IMR-90 (cell line): ENCODE measurements at regions not wholly inside any gene's neighbourhood (a gene's known extent, or its start where the extent isn't known, plus 50 kb on each side); places are given as distances from the start of the nearest gene placed in this dataset.

Experiments
- ATAC-seq: fragments of 200-7000 bp; cut with Tn5 transposase; 2 replicates; pipeline ENCODE4 v1.9.1; 2020; ENCODE audit warnings: low read depth, mild to moderate bottlenecking, moderate library complexity
- BruUV-seq: library from RNA; stranded (reverse); fragments of 400-500 nt; replicated peaks from 2 replicates; lab custom pipeline; 2021; lab: Mats Ljungman, UMichigan
- CTCF ChIA-PET: fragments of 300-600 bp; formaldehyde crosslinking; extraction: SDS; loops from one replicate; lab custom pipeline; 2021; ENCODE audit warnings: antibody characterized with exemption; lab: Yijun Ruan, JAX
- POLR2A ChIA-PET: fragments of 300-600 bp; sonication (Branson Sonifier 250); formaldehyde crosslinking; loops from one replicate; lab custom pipeline; 2022; ENCODE audit warnings: antibody characterized with exemption; ENCODE audit not compliant: unreplicated experiment; lab: Charles Lee
- DNase-seq: peaks from one replicate; pipeline ENCODE4 v3.0.0; 2013
- H2AFZ ChIP-seq: replicated peaks from 2 replicates; pipeline ENCODE3; 2013; ENCODE audit warnings: low read length, mild to moderate bottlenecking; ENCODE audit not compliant: poor library complexity
- H2AK5ac ChIP-seq: 2 replicates; pipeline ENCODE4 v1.6.1; 2013; ENCODE audit warnings: low read depth, low read length, inconsistent platforms
- H2AK9ac ChIP-seq: replicated peaks from 2 replicates; pipeline ENCODE3; 2013; ENCODE audit warnings: mild to moderate bottlenecking, low read depth, low read length, moderate library complexity; ENCODE audit not compliant: poor library complexity
- H2BK120ac ChIP-seq: 2 replicates; pipeline ENCODE4 v1.6.1; 2013; ENCODE audit warnings: low read depth, low read length, inconsistent platforms
- H2BK15ac ChIP-seq: 3 replicates; pipeline ENCODE4 v1.6.1; 2013; ENCODE audit warnings: low read depth, low read length, inconsistent platforms
- H2BK20ac ChIP-seq: 2 replicates; pipeline ENCODE4 v1.6.1; 2013; ENCODE audit warnings: low read depth, mild to moderate bottlenecking, inconsistent platforms, low read length, moderate library complexity
- H2BK5ac ChIP-seq: 2 replicates; pipeline ENCODE4 v1.6.1; 2013; ENCODE audit warnings: mild to moderate bottlenecking, low read depth, low read length, inconsistent platforms; ENCODE audit not compliant: poor library complexity, severe bottlenecking
- H3K14ac ChIP-seq: replicated peaks from 2 replicates; pipeline ENCODE4 v1.6.1; 2013; ENCODE audit warnings: low read depth, low read length, inconsistent platforms
- H3K18ac ChIP-seq: 2 replicates; pipeline ENCODE4 v1.6.1; 2013; ENCODE audit warnings: low read depth, low read length, control low read depth
- H3K23ac ChIP-seq: 2 replicates; pipeline ENCODE4 v1.6.1; 2013; ENCODE audit warnings: low read depth, low read length, inconsistent platforms
- H3K27ac ChIP-seq: 2 replicates; pipeline ENCODE4 v1.5.1; 2013; ENCODE audit warnings: mild to moderate bottlenecking, control low read depth, low read length; ENCODE audit not compliant: insufficient read depth
- H3K27me3 ChIP-seq: 2 replicates; pipeline ENCODE4 v1.6.1; 2013; ENCODE audit warnings: low read length; ENCODE audit not compliant: control insufficient read depth, insufficient read depth
- H3K36me3 ChIP-seq: 2 replicates; pipeline ENCODE4 v1.6.1; 2013; ENCODE audit warnings: low read length, mixed read lengths; ENCODE audit not compliant: control insufficient read depth, insufficient read depth
- H3K4ac ChIP-seq: 2 replicates; pipeline ENCODE4 v1.6.1; 2013; ENCODE audit warnings: low read depth, low read length, inconsistent platforms
- H3K4me1 ChIP-seq: 2 replicates; pipeline ENCODE4 v1.6.1; 2013; ENCODE audit warnings: low read length, mixed read lengths; ENCODE audit not compliant: control insufficient read depth, insufficient read depth
- H3K4me2 ChIP-seq: 2 replicates; pipeline ENCODE4 v1.6.1; 2013; ENCODE audit warnings: low read depth, mild to moderate bottlenecking, control low read depth, low read length, moderate library complexity
- H3K4me3 ChIP-seq: 2 replicates; pipeline ENCODE4 v1.5.1; 2013; ENCODE audit warnings: low read depth, mild to moderate bottlenecking, control low read depth, low read length, moderate library complexity; ENCODE audit not compliant: insufficient read depth
- H3K56ac ChIP-seq: 2 replicates; pipeline ENCODE4 v1.6.1; 2013; ENCODE audit warnings: low read length, inconsistent platforms; ENCODE audit not compliant: insufficient read depth; ENCODE audit errors: extremely low read depth
- H3K79me1 ChIP-seq, 2 experiments: 2 replicates each; pipeline ENCODE4 v1.6.1; 2013; ENCODE audit warnings: low read length in 2 of 2, inconsistent platforms in 1 of 2, low read depth in 1 of 2
- H3K9ac ChIP-seq: 2 replicates; pipeline ENCODE4 v1.6.1; 2013; ENCODE audit warnings: low read depth, low read length, control low read depth
- H3K9me1 ChIP-seq: 2 replicates; pipeline ENCODE4 v1.6.1; 2013; ENCODE audit warnings: low read length, inconsistent platforms; ENCODE audit not compliant: insufficient read depth
- H3K9me3 ChIP-seq: 2 replicates; pipeline ENCODE4 v1.6.1; 2013; ENCODE audit warnings: low read length; ENCODE audit not compliant: control insufficient read depth, insufficient read depth
- H4K20me1 ChIP-seq: 2 replicates; pipeline ENCODE4 v1.6.1; 2013; ENCODE audit warnings: low read length, inconsistent platforms; ENCODE audit not compliant: insufficient read depth
- H4K5ac ChIP-seq: 2 replicates; pipeline ENCODE4 v1.6.1; 2013; ENCODE audit warnings: mild to moderate bottlenecking, low read depth, low read length, control low read depth
- H4K8ac ChIP-seq, 2 experiments: 2 replicates each; pipeline ENCODE4 v1.6.1; 2013; ENCODE audit warnings: low read depth in 2 of 2, low read length in 2 of 2, control low read depth in 1 of 2, inconsistent platforms in 1 of 2
- H4K91ac ChIP-seq: 2 replicates; pipeline ENCODE4 v1.6.1; 2013; ENCODE audit warnings: low read depth, low read length, inconsistent platforms; ENCODE audit not compliant: insufficient read depth
- CTCF ChIP-seq: conservative IDR thresholded peaks from 2 replicates; pipeline ENCODE4 v1.5.1; 2012; ENCODE audit warnings: mild to moderate bottlenecking, low read depth, low read length, improper control_type of control experiment
- ELK1 ChIP-seq: fragments of 150-350 bp; IDR thresholded peaks from 2 replicates; pipeline ENCODE4 v1.6.1; 2016; ENCODE audit warnings: low read depth, mild to moderate bottlenecking, low read length, moderate library complexity, borderline replicate concordance
- FOS ChIP-seq: fragments of 150-350 bp; IDR thresholded peaks from 2 replicates; pipeline ENCODE4 v1.6.1; 2016; ENCODE audit warnings: low read depth, low read length
- MAZ ChIP-seq: IDR thresholded peaks from 2 replicates; pipeline ENCODE4 v1.6.1; 2012; ENCODE audit warnings: low read depth, mild to moderate bottlenecking, low read length, improper control_type of control experiment, moderate library complexity, borderline replicate concordance
- MXI1 ChIP-seq: IDR thresholded peaks from 2 replicates; pipeline ENCODE4 v1.6.1; 2012; ENCODE audit warnings: low read depth, mild to moderate bottlenecking, low read length, moderate library complexity, borderline replicate concordance
- POLR2A ChIP-seq: IDR thresholded peaks from 2 replicates; pipeline ENCODE4 v1.6.1; 2012; ENCODE audit warnings: mild to moderate bottlenecking, low read depth, low read length
- RCOR1 ChIP-seq: IDR thresholded peaks from 2 replicates; pipeline ENCODE4 v1.6.1; 2012; ENCODE audit warnings: mild to moderate bottlenecking, low read length, improper control_type of control experiment; ENCODE audit not compliant: insufficient replicate concordance
- RFX5 ChIP-seq: IDR thresholded peaks from 2 replicates; pipeline ENCODE4 v1.8.0; 2012; ENCODE audit warnings: low read depth, mild to moderate bottlenecking, low read length, moderate library complexity
- USF2 ChIP-seq: fragments of 150-350 bp; IDR thresholded peaks from 2 replicates; pipeline ENCODE4 v1.6.1; 2017; ENCODE audit warnings: mild to moderate bottlenecking, antibody characterized with exemption, low read length, low read depth
- WGBS, 2 experiments: methylation state at CpG; one replicate each; pipeline versions ENCODE4 v1.1.5 to v1.1.7; 2013; ENCODE audit warnings: missing lambda C conversion rate in 2 of 2; ENCODE audit not compliant: insufficient read length in 1 of 2; ENCODE audit errors: extremely low coverage in 2 of 2; 5-methylcytosine and 5-hydroxymethylcytosine counted together
- dilution Hi-C: fragments of 300-500 bp; cut with HindIII; formaldehyde crosslinking; loops from one replicate; pipeline ENCODE4 v1.14.3; 2018; ENCODE audit warnings: low sequenced_read_pairs; ENCODE audit not compliant: unreplicated experiment
- in situ Hi-C: fragments of 300-500 bp; cut with MboI; formaldehyde crosslinking; loops from 3 replicates; pipeline ENCODE4 v1.14.3; 2019; ENCODE audit warnings: low sequenced_read_pairs, inconsistent platforms, mixed read lengths
- intact Hi-C: fragments of 100-400 bp; cut with micrococcal nuclease; formaldehyde crosslinking; loops from 2 replicates; pipeline ENCODE4 v1.10.0; 2022

GRCh38 chr4:173777421-173777820 is 247.4 kb upstream of the HAND2 start:
- Histone ChIP-seq H4K20me1 (no peaks in the 10 kb centered on the region), H2BK15ac (no peak overlapping the region)
- intact Hi-C loops = no loop called here

More at GRCh38 chr4:173777421-173777820, 247.4 kb upstream of the HAND2 start:
- H4K5ac ChIP-seq = no peak overlapping the region
- H3K9ac ChIP-seq = no peak overlapping the region
- no peak overlapping the region for H2BK5ac ChIP-seq
- H2BK20ac ChIP-seq = no peak overlapping the region
- no peak overlapping the region for H2AFZ ChIP-seq
- in situ Hi-C loops = no loop called here
- no peaks in the 10 kb centered on the region for H3K4me1 ChIP-seq
- H3K4ac ChIP-seq = no peak overlapping the region
- H3K27ac ChIP-seq = no peak overlapping the region
- no peaks in the 10 kb centered on the region for H3K27me3 ChIP-seq
- no peak overlapping the region for H3K4me3 ChIP-seq
- H2AK5ac ChIP-seq = no peak overlapping the region
- H3K4me2 ChIP-seq = no peak overlapping the region
- no peak overlapping the region for H3K18ac ChIP-seq
- H3K56ac ChIP-seq = no peak overlapping the region
- H3K79me1 ChIP-seq = no peaks in the 10 kb centered on the region
- H3K9me1 ChIP-seq = no peaks in the 10 kb centered on the region
- ChIA-PET CTCF (no interaction called here), POLR2A (no interaction called here)
- H4K8ac ChIP-seq = no peak overlapping the region
- H3K23ac ChIP-seq = no peak overlapping the region
- H2AK9ac ChIP-seq = no peak overlapping the region
- no peak for TF ChIP-seq USF2
- TF ChIP-seq POLR2A = no peak
- TF ChIP-seq ELK1 = no peak
- no peak for TF ChIP-seq RFX5
- no peak for TF ChIP-seq RCOR1
- TF ChIP-seq MXI1 = no peak
- TF ChIP-seq FOS = no peak
- no peak for TF ChIP-seq MAZ
- no peak for TF ChIP-seq CTCF
- no peak overlapping the region for H3K14ac ChIP-seq
- H2BK120ac ChIP-seq = no peak overlapping the region
- H3K36me3 ChIP-seq = no peaks in the 10 kb centered on the region
- no TSS peak for BruUV-seq
- 100% methylated on average over 1 of the region's 4 CpGs; no CpG with 5 or more reads in 1 of the 2 experiments for WGBS, 2 experiments
- no peak overlapping the region for H4K91ac ChIP-seq
- DNase-seq (no peak), ATAC-seq (no peak)
- no peaks in the 10 kb centered on the region for H3K9me3 ChIP-seq
- dilution Hi-C loops = no loop called here
